OCI-LY7 (cell line): ENCODE measurements at regions not wholly inside any gene's neighbourhood (a gene's known extent, or its start where the extent isn't known, plus 50 kb on each side); places are given as distances from the start of the nearest gene placed in this dataset.

Source experiments
- EZH2phosphoT487 ChIP-seq: fragments of 200-600 bp; sonication (generic); IDR thresholded peaks from 2 replicates; pipeline ENCODE4 v1.6.1; 2018; ENCODE audit warnings: low read depth, borderline replicate concordance, mild to moderate bottlenecking, mixed run types, antibody characterized with exemption, low read length, moderate library complexity, mixed read lengths
- TF ChIP-seq, protein P1 (sequence below): fragments of 200-600 bp; sonication (generic); conservative IDR thresholded peaks from 2 replicates; pipeline ENCODE4 v1.5.1; 2014; ENCODE audit warnings: mild to moderate bottlenecking, antibody characterized with exemption, low read length, moderate library complexity, mixed read lengths

DNA sequence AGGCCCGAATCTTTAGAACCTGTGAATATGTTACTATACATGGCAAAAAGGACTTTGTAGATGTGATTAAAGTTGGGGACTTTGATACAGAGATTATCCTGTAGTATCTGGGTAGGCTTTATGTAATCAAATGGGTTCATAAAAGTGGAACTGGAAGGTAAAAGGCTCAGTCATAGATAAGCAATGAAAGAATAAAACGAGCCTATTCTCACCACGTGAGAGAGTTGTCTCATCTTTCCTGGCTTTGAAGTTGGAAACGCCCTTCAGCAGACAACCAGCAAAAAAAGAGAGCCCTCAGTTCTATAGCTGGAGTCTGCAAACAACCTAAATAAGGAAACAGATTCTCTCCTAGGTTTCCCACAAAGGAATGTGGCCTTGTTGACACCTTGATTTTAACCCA is 805.8 kb upstream of the DIAPH2 start:
- TF ChIP-seq, protein P1, sequence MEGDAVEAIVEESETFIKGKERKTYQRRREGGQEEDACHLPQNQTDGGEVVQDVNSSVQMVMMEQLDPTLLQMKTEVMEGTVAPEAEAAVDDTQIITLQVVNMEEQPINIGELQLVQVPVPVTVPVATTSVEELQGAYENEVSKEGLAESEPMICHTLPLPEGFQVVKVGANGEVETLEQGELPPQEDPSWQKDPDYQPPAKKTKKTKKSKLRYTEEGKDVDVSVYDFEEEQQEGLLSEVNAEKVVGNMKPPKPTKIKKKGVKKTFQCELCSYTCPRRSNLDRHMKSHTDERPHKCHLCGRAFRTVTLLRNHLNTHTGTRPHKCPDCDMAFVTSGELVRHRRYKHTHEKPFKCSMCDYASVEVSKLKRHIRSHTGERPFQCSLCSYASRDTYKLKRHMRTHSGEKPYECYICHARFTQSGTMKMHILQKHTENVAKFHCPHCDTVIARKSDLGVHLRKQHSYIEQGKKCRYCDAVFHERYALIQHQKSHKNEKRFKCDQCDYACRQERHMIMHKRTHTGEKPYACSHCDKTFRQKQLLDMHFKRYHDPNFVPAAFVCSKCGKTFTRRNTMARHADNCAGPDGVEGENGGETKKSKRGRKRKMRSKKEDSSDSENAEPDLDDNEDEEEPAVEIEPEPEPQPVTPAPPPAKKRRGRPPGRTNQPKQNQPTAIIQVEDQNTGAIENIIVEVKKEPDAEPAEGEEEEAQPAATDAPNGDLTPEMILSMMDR: no peak
- TF ChIP-seq EZH2phosphoT487: no peak
